ENCODE measurements at regions not wholly inside any gene's neighbourhood (a gene's known extent, or its start where the extent isn't known, plus 50 kb on each side); places are given as distances from the start of the nearest gene placed in this dataset.

- TF ChIP-seq CTCF (conservative IDR thresholded peaks at IDR 0.05) (no peak), EZH2 (IDR thresholded peaks at IDR 0.05; ENCODE audit: low read depth) (no peak)
Measured at GRCh38 chr3:72182206-72182605, 397.3 kb upstream of the PROK2 start.
